COR-L47 (cell line): ENCODE measurements at regions not wholly inside any gene's neighbourhood (a gene's known extent, or its start where the extent isn't known, plus 50 kb on each side); places are given as distances from the start of the nearest gene placed in this dataset.
A peak's percentile ranks its signal among the peaks of the same experiment; 100 is the strongest.
"Not testable (repeated sequence)": the region's sequence is repeated elsewhere in the genome, so short reads cannot be mapped to it uniquely, and the experiment has no call there.

ENCODE experiments used
- DNase-seq: peaks from one replicate; lab custom pipeline; 2025; lab: John Stamatoyannopoulos, UW

- DNase-seq = no peak
Measured at GRCh38 chr5:104599726-104600125, 1037.1 kb upstream of the NUDT12 start.

- DNase-seq = no peak
Measured at GRCh38 chr5:104598285-104598684, 1035.7 kb upstream of the NUDT12 start.

- no peak for DNase-seq
Measured at GRCh38 chr5:104594850-104595249, 1032.3 kb upstream of the NUDT12 start.

GRCh38 chr5:104576677-104577076 lies 1014.1 kb upstream of the NUDT12 start:
- no peak for DNase-seq

GRCh38 chr5:104573949-104574709 lies 1011.5 kb upstream of the NUDT12 start:
- DNase-seq = no peak

- no peak for DNase-seq
Measured at GRCh38 chr5:104569621-104570020, 1007.0 kb upstream of the NUDT12 start.

- DNase-seq = no peak
Measured at GRCh38 chr5:104564530-104564929, 1001.9 kb upstream of the NUDT12 start.

GRCh38 chr5:104556957-104557356 lies 994.4 kb upstream of the NUDT12 start:
- DNase-seq = no peak

GRCh38 chr5:104551628-104552027 lies 989.0 kb upstream of the NUDT12 start:
- DNase-seq = no peak

GRCh38 chr5:104546871-104547270 lies 984.3 kb upstream of the NUDT12 start:
- DNase-seq = not testable (repeated sequence)

- no peak for DNase-seq
Measured at GRCh38 chr5:104541141-104541785, 978.7 kb upstream of the NUDT12 start.

GRCh38 chr5:104540448-104540847 lies 977.9 kb upstream of the NUDT12 start:
- DNase-seq = peak; percentile 78

- DNase-seq = no peak
Measured at GRCh38 chr5:104539618-104540350, 977.2 kb upstream of the NUDT12 start.

- no peak for DNase-seq
Measured at GRCh38 chr5:104538734-104539133, 976.1 kb upstream of the NUDT12 start.

- no peak for DNase-seq
Measured at GRCh38 chr5:104533498-104533897, 970.9 kb upstream of the NUDT12 start.

- no peak for DNase-seq
Measured at GRCh38 chr5:104526866-104527265, 964.3 kb upstream of the NUDT12 start.

GRCh38 chr5:104513640-104514072 lies 951.1 kb upstream of the NUDT12 start:
- no peak for DNase-seq

- DNase-seq = no peak
Measured at GRCh38 chr5:104513121-104513602, 950.6 kb upstream of the NUDT12 start.

- DNase-seq = no peak
Measured at GRCh38 chr5:104512063-104512825, 949.7 kb upstream of the NUDT12 start.

- no peak for DNase-seq
Measured at GRCh38 chr5:104498281-104498680, 935.7 kb upstream of the NUDT12 start.

- DNase-seq = no peak
Measured at GRCh38 chr5:104494083-104494482, 931.5 kb upstream of the NUDT12 start.

GRCh38 chr5:104472811-104473210 lies 910.2 kb upstream of the NUDT12 start:
- no peak for DNase-seq
